Heart right ventricle (tissue), 16 donors: ENCODE measurements at regions not wholly inside any gene's neighbourhood (a gene's known extent, or its start where the extent isn't known, plus 50 kb on each side); places are given as distances from the start of the nearest gene placed in this dataset.

Experiments used
- ATAC-seq, 8 donors: fragments of 200-7000 bp; cut with Tn5 transposase; one replicate each; pipeline ENCODE4 v1.9.1; 2020; ENCODE audit warnings: mild to moderate bottlenecking in 8 of 8, moderate library complexity in 8 of 8, moderate number of reproducible peaks in 1 of 8
- DNase-seq, 2 donors: peaks; one replicate each; pipeline ENCODE4 v3.0.0-alpha.2; 2020
- H3K27ac ChIP-seq, 10 donors: fragments of 200-600 bp; sonication (generic) in 2 of 10; one replicate each; pipeline versions ENCODE4 v1.5.0 to v1.8.0; 2020 to 2022; ENCODE audit warnings: mild to moderate bottlenecking in 3 of 10
- H3K27me3 ChIP-seq, 7 donors: fragments of 200-600 bp; one replicate each; pipeline ENCODE4 v1.8.0; 2021 to 2022; ENCODE audit warnings: mild to moderate bottlenecking in 2 of 7
- H3K36me3 ChIP-seq, 9 donors: fragments of 200-600 bp; sonication (generic) in 1 of 9; one replicate each; pipeline versions ENCODE4 v1.5.0 to v1.8.0; 2020 to 2022; ENCODE audit warnings: mild to moderate bottlenecking in 2 of 9
- H3K4me1 ChIP-seq, 9 donors: fragments of 200-600 bp; sonication (generic) in 1 of 9; one replicate each; pipeline versions ENCODE4 v1.5.0 to v1.8.0; 2020 to 2022; ENCODE audit warnings: mild to moderate bottlenecking in 4 of 9
- H3K4me3 ChIP-seq, 10 donors: fragments of 200-600 bp; sonication (generic) in 2 of 10; one replicate each; pipeline versions ENCODE4 v1.5.0 to v1.8.0; 2020 to 2022; ENCODE audit warnings: mild to moderate bottlenecking in 7 of 10, moderate library complexity in 2 of 10
- H3K9me3 ChIP-seq, 11 donors: fragments of 200-600 bp in 10 of 11; sonication (generic) in 2 of 11; one replicate each; pipeline versions ENCODE4 v1.5.0 to v1.8.0; 2013 to 2022; ENCODE audit warnings: mild to moderate bottlenecking in 2 of 11, control low read depth in 1 of 11, moderate library complexity in 1 of 11
- WGBS, 2 donors: extraction: QIAGEN DNeasy Blood & Tissue Kit; methylation state at CpG; one replicate each; pipeline ENCODE4 v1.1.7; 2013; ENCODE audit warnings: inconsistent platforms in 1 of 2; 5-methylcytosine and 5-hydroxymethylcytosine counted together
- intact Hi-C, 10 donors: fragments of 100-400 bp; cut with DNase I; formaldehyde crosslinking; loops; one replicate each; pipeline versions ENCODE4 v1.11.1 to v1.14.2; 2022
- TF ChIP-seq, protein P1 (sequence below), 9 donors: fragments of 200-600 bp; sonication (generic) in 2 of 9; IDR thresholded peaks; one replicate each; pipeline versions ENCODE4 v1.5.0 to v1.8.0; 2021 to 2022; ENCODE audit warnings: antibody characterized with exemption in 9 of 9, mild to moderate bottlenecking in 5 of 9, moderate library complexity in 1 of 9
- donor health status: Arrhythmogenic right ventricular cardiomyopathy.
- donor health status: ischemic (EF 13 %, LVEDD 7.1; RV severe dilation, severe dysfunction).
- donor health status: healthy with polysubstance abuse.
- donor health status: DM: no; HTN: yes; CAD: no.
- donor health status: DM: no; HTN: no; CAD: no.
- donor health status: ischemic (EF 25% LVEDD 6.9; RV normal size, moderate dysfunction).
- donor health status: ischemic (EF 25% LVEDD 5.7; RV mildly dilated, moderate dysfunction).
- donor health status: healthy.
- donor health status: DM: yes; HTN: yes; CAD: no.
- donor health status: Ischemic cardiomyopathy.
- donor health status: ischemic (EF 35%, LVEDD 5.7; RV mildly dilated, moderate dysfunction).
- donor health status: nonischemic (EF 11% LVEDD 7.7; RV severe dilation, severe dysfunction).
- donor health status: DM: yes; HTN: yes; CAD: no.
- donor health status: PGD.
- donor health status: ischemic (EF 29% LVEDD 5.4; RV normal size, mild dysfunction).
- donor health status: nonischemic (EF 23%, LVEDD 6.1; RV moderate dilation, normal function).

DNA sequence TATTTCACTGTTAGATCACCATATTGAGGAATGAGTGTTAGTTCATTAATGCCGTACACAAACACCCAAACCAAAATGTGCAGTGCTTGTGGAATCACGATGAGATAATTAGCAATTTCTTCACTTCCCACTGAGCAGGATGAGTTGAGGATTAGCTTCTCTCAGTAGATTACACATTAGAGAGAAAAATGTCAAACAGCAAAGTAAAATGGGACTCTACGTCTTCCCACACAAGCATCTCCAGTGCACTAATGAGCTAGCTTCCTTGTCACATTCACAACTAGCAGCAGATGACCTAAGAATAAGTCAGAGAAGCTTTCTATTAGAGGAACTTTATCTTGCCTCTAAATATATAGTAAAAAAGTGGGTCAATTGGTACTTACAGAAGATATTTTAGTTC lies 926.9 kb downstream of the TSN start:
- DNase-seq: no peak
- WGBS, 2 donors: 71 to 72% methylated on average over 3 of the region's 3 CpGs
- intact Hi-C loops: no loop called here

DNA sequence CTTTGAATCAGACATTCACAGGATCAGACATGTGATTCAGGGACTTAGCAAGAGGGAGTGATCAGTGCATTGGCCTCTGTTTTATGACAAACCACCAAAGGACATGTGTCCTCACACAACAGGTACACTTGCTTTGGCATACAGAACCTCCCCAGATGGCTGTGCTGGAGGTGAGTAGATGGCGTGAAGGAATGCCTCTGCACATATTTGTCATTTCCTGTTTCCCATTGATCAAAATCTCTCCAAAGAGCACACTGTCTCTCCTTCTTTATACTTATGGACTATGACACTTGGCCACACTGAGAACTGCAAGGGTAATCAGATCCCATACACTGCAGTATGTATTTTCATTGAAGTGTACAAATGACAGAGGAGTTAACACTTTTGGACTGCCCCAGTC lies 927.6 kb downstream of the TSN start:
- H3K36me3 ChIP-seq: no peaks in the 10 kb centered on the region
- WGBS, 2 donors: 60 to 79% methylated on average over 1 of the region's 1 CpG
- H3K4me3 ChIP-seq: no peak overlapping the region
- H3K9me3 ChIP-seq: no peaks in the 10 kb centered on the region
- H3K27me3 ChIP-seq: no peaks in the 10 kb centered on the region
- intact Hi-C loops: no loop called here
- TF ChIP-seq, protein P1, sequence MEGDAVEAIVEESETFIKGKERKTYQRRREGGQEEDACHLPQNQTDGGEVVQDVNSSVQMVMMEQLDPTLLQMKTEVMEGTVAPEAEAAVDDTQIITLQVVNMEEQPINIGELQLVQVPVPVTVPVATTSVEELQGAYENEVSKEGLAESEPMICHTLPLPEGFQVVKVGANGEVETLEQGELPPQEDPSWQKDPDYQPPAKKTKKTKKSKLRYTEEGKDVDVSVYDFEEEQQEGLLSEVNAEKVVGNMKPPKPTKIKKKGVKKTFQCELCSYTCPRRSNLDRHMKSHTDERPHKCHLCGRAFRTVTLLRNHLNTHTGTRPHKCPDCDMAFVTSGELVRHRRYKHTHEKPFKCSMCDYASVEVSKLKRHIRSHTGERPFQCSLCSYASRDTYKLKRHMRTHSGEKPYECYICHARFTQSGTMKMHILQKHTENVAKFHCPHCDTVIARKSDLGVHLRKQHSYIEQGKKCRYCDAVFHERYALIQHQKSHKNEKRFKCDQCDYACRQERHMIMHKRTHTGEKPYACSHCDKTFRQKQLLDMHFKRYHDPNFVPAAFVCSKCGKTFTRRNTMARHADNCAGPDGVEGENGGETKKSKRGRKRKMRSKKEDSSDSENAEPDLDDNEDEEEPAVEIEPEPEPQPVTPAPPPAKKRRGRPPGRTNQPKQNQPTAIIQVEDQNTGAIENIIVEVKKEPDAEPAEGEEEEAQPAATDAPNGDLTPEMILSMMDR (IDR thresholded peaks at IDR 0.05): no peak
- no peaks in the 10 kb centered on the region for H3K4me1 ChIP-seq
- DNase-seq (no peak), ATAC-seq (no peak)
- no peak overlapping the region for H3K27ac ChIP-seq

More for the DNA sequence above, 926.9 kb downstream of the TSN start:
- Histone ChIP-seq H3K27ac (no peak overlapping the region), H3K4me1 (no peaks in the 10 kb centered on the region), H3K27me3 (no peaks in the 10 kb centered on the region), H3K4me3 (no peak overlapping the region), H3K36me3 (no peaks in the 10 kb centered on the region), H3K9me3 (no peaks in the 10 kb centered on the region)
- TF ChIP-seq, protein P1 (IDR thresholded peaks at IDR 0.05): no peak
- ATAC-seq: no peak

DNA sequence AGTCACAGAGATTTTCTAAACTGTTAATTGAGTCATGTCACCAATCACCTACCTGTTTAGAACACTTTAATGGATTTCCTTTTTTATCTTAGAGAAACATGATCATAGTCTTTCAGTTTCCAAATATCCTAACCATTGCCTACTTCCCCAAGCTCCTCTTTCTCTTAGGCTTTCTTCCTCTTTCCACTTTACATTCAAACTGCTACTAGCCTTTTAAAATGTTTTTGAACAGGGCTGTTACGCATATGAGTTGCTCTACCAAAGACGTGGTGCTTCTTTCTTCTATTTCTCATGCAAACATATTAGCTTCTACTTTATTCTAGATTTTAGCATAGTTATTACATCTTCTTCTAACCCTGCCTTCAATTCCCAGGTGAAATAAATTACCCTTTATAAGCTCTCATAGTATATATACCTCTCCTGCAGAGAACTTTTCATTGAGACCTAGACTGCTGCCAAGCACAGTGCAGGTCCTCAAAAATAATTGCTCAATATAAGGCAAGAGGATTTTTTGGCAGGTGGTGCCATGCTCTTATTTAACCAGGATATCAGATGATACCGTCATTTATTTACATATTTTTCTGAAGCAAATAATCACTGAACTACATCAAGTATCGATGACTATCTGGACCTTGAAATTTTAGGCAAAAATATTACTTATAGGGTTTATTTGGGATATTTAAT lies 937.1 kb downstream of the TSN start:
- WGBS, 2 donors: 86 to 92% methylated on average over 4 of the region's 4 CpGs
- H3K4me1 ChIP-seq: no peaks in the 10 kb centered on the region
- no peaks in the 10 kb centered on the region for H3K27me3 ChIP-seq
- intact Hi-C loops: no loop called here
- DNase-seq: no peak
- TF ChIP-seq, protein P1 (IDR thresholded peaks at IDR 0.05): no peak
- H3K27ac ChIP-seq: no peak overlapping the region
- no peak for ATAC-seq
- H3K36me3 ChIP-seq: no peaks in the 10 kb centered on the region
- H3K4me3 ChIP-seq: no peak overlapping the region
- H3K9me3 ChIP-seq: peaks cover 0 to 3% (median 0%) of the 10 kb centered on the region in 11 donors

DNA sequence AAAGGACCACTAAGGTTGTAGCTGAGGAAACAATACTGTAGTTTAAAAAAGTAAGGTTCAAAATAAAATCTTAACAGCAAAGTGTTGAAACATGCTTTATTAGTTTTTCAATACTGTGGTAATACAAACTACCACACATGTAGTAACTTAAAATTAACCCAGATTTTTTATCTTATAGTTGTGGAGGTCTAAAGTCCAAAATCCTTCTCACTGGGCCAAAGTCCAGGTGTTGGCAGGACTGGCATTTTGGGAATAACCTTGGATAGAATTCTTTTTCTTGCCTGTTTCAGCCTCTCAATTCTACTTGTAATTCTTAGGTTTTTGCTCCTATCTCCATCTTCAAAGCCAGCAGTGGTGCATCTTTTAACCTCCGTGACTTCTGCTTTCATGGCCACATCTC lies 942.0 kb downstream of the TSN start:
- intact Hi-C loops: no loop called here
- Histone ChIP-seq H3K36me3 (no peaks in the 10 kb centered on the region), H3K27me3 (no peaks in the 10 kb centered on the region), H3K27ac (no peak overlapping the region), H3K4me1 (no peaks in the 10 kb centered on the region), H3K9me3 (no peaks in the 10 kb centered on the region), H3K4me3 (no peak overlapping the region)
- no peak for ATAC-seq
- DNase-seq: no peak
- 93 to 94% methylated on average over 1 of the region's 1 CpG for WGBS, 2 donors
- TF ChIP-seq, protein P1 (IDR thresholded peaks at IDR 0.05): no peak
